ENCODE measurements at regions not wholly inside any gene's neighbourhood (a gene's known extent, or its start where the extent isn't known, plus 50 kb on each side); places are given as distances from the start of the nearest gene placed in this dataset.

DNA sequence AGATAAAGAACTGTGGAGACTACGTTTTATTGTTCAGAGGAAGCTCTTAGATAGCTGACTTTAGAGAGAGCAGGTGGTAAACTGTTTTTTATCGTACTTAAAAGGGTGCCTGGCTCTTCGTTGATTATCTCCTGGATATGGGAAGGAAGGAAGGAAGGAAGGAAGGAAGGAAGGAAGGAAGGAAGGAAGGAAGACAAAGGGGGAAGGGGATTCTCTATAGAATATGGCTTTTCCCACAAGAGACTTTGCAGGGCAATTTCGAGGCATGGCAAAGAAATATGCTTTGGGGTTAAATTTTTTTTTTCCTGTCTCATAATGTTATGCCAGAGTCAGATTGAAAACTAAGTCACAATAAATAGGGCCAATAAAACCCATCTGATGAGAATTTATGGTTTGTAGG, 271.9 kb upstream of the POU1F1 start (continued):
- TF ChIP-seq, protein P1, sequence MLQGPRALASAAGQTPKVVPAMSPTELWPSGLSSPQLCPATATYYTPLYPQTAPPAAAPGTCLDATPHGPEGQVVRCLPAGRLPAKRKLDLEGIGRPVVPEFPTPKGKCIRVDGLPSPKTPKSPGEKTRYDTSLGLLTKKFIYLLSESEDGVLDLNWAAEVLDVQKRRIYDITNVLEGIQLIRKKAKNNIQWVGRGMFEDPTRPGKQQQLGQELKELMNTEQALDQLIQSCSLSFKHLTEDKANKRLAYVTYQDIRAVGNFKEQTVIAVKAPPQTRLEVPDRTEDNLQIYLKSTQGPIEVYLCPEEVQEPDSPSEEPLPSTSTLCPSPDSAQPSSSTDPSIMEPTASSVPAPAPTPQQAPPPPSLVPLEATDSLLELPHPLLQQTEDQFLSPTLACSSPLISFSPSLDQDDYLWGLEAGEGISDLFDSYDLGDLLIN (CRISPR knock-in tag; IDR thresholded peaks at IDR 0.05; ENCODE audit: borderline replicate concordance), result no peak
- TF ChIP-seq, protein P2, sequence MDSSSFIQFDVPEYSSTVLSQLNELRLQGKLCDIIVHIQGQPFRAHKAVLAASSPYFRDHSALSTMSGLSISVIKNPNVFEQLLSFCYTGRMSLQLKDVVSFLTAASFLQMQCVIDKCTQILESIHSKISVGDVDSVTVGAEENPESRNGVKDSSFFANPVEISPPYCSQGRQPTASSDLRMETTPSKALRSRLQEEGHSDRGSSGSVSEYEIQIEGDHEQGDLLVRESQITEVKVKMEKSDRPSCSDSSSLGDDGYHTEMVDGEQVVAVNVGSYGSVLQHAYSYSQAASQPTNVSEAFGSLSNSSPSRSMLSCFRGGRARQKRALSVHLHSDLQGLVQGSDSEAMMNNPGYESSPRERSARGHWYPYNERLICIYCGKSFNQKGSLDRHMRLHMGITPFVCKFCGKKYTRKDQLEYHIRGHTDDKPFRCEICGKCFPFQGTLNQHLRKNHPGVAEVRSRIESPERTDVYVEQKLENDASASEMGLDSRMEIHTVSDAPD (CRISPR knock-in tag; IDR thresholded peaks at IDR 0.05), result no peak
- TF ChIP-seq AKAP8 (CRISPR knock-in tag; IDR thresholded peaks at IDR 0.05) (no peak), ZNF230 (CRISPR knock-in tag; IDR thresholded peaks at IDR 0.05) (no peak), SMYD3 (CRISPR knock-in tag; IDR thresholded peaks at IDR 0.05) (no peak), HMG20A (CRISPR knock-in tag; IDR thresholded peaks at IDR 0.05; ENCODE audit: borderline replicate concordance) (no peak), ZKSCAN1 (IDR thresholded peaks at IDR 0.05; ENCODE audit: low read length) (no peak), CEBPB (IDR thresholded peaks at IDR 0.05; ENCODE audit: borderline replicate concordance, low read depth, low read length) (no peak), ZNF451 (CRISPR knock-in tag; IDR thresholded peaks at IDR 0.05) (no peak), GLI4 (CRISPR knock-in tag; IDR thresholded peaks at IDR 0.05; ENCODE audit: borderline replicate concordance) (no peak), ZNF34 (CRISPR knock-in tag; IDR thresholded peaks at IDR 0.05; ENCODE audit: borderline replicate concordance) (no peak), ZNF350 (CRISPR knock-in tag; IDR thresholded peaks at IDR 0.05; ENCODE audit: borderline replicate concordance, low read depth) (no peak), RARG (CRISPR knock-in tag; IDR thresholded peaks at IDR 0.05; ENCODE audit: low read depth) (no peak), ATF7 (IDR thresholded peaks at IDR 0.05) (no peak), ATF7 (CRISPR knock-in tag; IDR thresholded peaks at IDR 0.05) (no peak)

Data from HepG2 (cell line).